Hepatocyte (in vitro differentiated cells): ENCODE measurements at regions not wholly inside any gene's neighbourhood (a gene's known extent, or its start where the extent isn't known, plus 50 kb on each side); places are given as distances from the start of the nearest gene placed in this dataset.

Source experiments
- DNase-seq: peaks from one replicate; pipeline ENCODE4 v3.0.0-alpha.2; 2016; ENCODE audit warnings: low spot score
- H2AFZ ChIP-seq: fragments of 200-600 bp; sonication (generic); 2 replicates; pipeline ENCODE4 v1.6.0; 2016; ENCODE audit warnings: antibody characterized with exemption, mild to moderate bottlenecking
- H3K27ac ChIP-seq: fragments of 200-600 bp; sonication (generic); 2 replicates; pipeline ENCODE4 v1.5.1; 2016; ENCODE audit warnings: mild to moderate bottlenecking
- H3K27me3 ChIP-seq: fragments of 200-600 bp; sonication (generic); 2 replicates; pipeline ENCODE4 v1.6.1; 2016
- H3K36me3 ChIP-seq: fragments of 200-600 bp; sonication (generic); replicated peaks from 2 replicates; pipeline ENCODE4 v1.5.1; 2016; ENCODE audit warnings: low read depth; ENCODE audit not compliant: insufficient read depth
- H3K4me1 ChIP-seq: fragments of 200-600 bp; sonication (generic); 2 replicates; pipeline ENCODE4 v1.5.1; 2016; ENCODE audit warnings: mild to moderate bottlenecking, moderate library complexity; ENCODE audit not compliant: insufficient read depth
- H3K4me2 ChIP-seq: fragments of 200-600 bp; sonication (generic); 2 replicates; pipeline ENCODE4 v1.6.0; 2016
- H3K4me3 ChIP-seq: fragments of 200-600 bp; sonication (generic); 2 replicates; pipeline ENCODE4 v1.5.1; 2016; ENCODE audit warnings: mild to moderate bottlenecking
- H3K79me2 ChIP-seq: fragments of 200-600 bp; sonication (generic); 2 replicates; pipeline ENCODE4 v1.6.0; 2017; ENCODE audit warnings: mild to moderate bottlenecking
- H3K9me2 ChIP-seq: fragments of 200-600 bp; sonication (generic); replicated peaks from 2 replicates; pipeline ENCODE4 v1.6.0; 2017; ENCODE audit warnings: mild to moderate bottlenecking; ENCODE audit not compliant: insufficient read depth
- H3K9me3 ChIP-seq: fragments of 200-600 bp; sonication (generic); 2 replicates; pipeline ENCODE4 v1.5.1; 2016; ENCODE audit warnings: low read depth, mild to moderate bottlenecking
- H4K20me1 ChIP-seq: fragments of 200-600 bp; sonication (generic); 2 replicates; pipeline ENCODE4 v1.6.0; 2016; ENCODE audit warnings: mild to moderate bottlenecking; ENCODE audit not compliant: insufficient read depth, poor library complexity, severe bottlenecking
- EZH2 ChIP-seq: fragments of 200-600 bp; sonication (generic); IDR thresholded peaks from 2 replicates; pipeline ENCODE4 v1.6.1; 2016; ENCODE audit warnings: antibody characterized with exemption, mild to moderate bottlenecking, borderline replicate concordance
- EZH2phosphoT487 ChIP-seq: fragments of 200-600 bp; sonication (generic); IDR thresholded peaks from one replicate; pipeline ENCODE4 v1.6.1; 2018; ENCODE audit warnings: antibody characterized with exemption, mild to moderate bottlenecking, low read depth, moderate library complexity; ENCODE audit not compliant: unreplicated experiment, severe bottlenecking
- WGBS: methylation state at CpG from one replicate; pipeline ENCODE4 v1.1.6; 2016; ENCODE audit warnings: low lambda C conversion rate; ENCODE audit errors: missing lambda C conversion rate; 5-methylcytosine and 5-hydroxymethylcytosine counted together
- TF ChIP-seq, protein P1 (sequence below): fragments of 200-600 bp; sonication (generic); IDR thresholded peaks from 2 replicates; pipeline ENCODE4 v1.5.1; 2016; ENCODE audit warnings: antibody characterized with exemption, mild to moderate bottlenecking; ENCODE audit not compliant: poor library complexity

DNA sequence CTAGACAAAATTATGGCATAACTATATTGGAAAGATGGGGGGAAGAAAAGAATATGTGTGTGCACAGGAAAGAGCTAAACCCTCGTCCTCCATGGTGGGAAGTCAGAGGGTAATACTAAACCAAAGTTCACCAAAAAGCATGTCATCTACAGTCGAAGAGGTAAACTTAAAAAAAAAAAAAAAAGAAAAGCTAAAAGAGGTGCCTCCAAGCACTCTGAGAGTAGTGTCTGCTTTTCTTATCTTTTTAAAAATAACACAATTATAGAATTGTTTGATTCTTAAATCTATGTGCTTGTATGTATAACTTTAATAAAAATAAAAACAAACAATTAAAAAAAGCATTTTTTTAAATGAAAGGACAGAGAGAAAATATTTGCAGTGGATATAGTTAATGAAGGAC, 77.3 kb upstream of the MYCN start:
- Histone ChIP-seq H2AFZ (no peak overlapping the region), H3K4me1 (no peaks in the 10 kb centered on the region), H3K27ac (no peak overlapping the region), H3K79me2 (no peaks in the 10 kb centered on the region), H3K9me2 (no peaks in the 10 kb centered on the region), H3K27me3 (no peaks in the 10 kb centered on the region), H4K20me1 (no peaks in the 10 kb centered on the region), H3K4me3 (no peak overlapping the region), H3K9me3 (no peaks in the 10 kb centered on the region), H3K36me3 (no peaks in the 10 kb centered on the region), H3K4me2 (no peak overlapping the region)
- 72% methylated on average over 2 of the region's 2 CpGs for whole genome bisulfite sequencing
- TF ChIP-seq EZH2 (no peak), EZH2phosphoT487 (no peak)
- TF ChIP-seq, protein P1, sequence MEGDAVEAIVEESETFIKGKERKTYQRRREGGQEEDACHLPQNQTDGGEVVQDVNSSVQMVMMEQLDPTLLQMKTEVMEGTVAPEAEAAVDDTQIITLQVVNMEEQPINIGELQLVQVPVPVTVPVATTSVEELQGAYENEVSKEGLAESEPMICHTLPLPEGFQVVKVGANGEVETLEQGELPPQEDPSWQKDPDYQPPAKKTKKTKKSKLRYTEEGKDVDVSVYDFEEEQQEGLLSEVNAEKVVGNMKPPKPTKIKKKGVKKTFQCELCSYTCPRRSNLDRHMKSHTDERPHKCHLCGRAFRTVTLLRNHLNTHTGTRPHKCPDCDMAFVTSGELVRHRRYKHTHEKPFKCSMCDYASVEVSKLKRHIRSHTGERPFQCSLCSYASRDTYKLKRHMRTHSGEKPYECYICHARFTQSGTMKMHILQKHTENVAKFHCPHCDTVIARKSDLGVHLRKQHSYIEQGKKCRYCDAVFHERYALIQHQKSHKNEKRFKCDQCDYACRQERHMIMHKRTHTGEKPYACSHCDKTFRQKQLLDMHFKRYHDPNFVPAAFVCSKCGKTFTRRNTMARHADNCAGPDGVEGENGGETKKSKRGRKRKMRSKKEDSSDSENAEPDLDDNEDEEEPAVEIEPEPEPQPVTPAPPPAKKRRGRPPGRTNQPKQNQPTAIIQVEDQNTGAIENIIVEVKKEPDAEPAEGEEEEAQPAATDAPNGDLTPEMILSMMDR = no peak
- DNase-seq = no peak

DNA sequence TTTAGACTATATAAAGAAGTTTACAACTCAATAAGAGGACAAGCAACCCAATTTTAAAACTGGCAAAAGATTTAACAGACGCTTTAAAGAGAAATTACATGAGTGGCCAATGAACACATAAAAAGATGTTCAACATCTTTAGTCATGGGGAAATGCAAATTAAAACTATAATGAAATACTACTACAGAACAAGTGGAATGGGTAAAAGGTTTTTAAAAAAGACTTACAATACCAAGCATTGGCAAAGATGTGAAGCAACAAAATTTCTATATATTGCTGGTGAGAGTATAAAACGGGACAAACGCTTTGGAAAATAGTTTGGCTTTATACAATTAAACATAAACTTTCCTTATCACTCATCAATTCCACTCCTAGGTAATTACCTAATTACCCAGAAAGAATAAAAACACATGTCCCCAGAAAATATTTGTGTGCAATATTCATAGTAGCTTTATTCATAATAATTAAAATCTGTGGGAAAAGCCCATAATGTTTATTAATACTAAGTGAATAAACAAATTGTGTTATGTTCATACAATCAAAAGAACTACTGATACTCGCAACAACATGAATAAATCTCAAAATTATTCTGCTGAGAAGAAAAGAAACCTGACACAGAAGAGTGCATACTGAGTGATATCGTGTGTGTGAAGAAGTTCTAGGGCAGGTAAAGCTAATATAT, 76.7 kb upstream of the MYCN start:
- no peaks in the 10 kb centered on the region for H4K20me1 ChIP-seq
- 90% methylated on average over 5 of the region's 5 CpGs for WGBS
- H3K4me1 ChIP-seq = no peaks in the 10 kb centered on the region
- no peak overlapping the region for H3K4me3 ChIP-seq
- no peaks in the 10 kb centered on the region for H3K36me3 ChIP-seq
- H3K9me2 ChIP-seq = no peaks in the 10 kb centered on the region
- H3K27ac ChIP-seq = no peak overlapping the region
- H3K9me3 ChIP-seq = no peaks in the 10 kb centered on the region
- H3K27me3 ChIP-seq = no peaks in the 10 kb centered on the region
- H3K4me2 ChIP-seq = no peak overlapping the region
- DNase-seq = no peak
- H2AFZ ChIP-seq = no peak overlapping the region
- H3K79me2 ChIP-seq = no peaks in the 10 kb centered on the region
- TF ChIP-seq EZH2 (no peak), EZH2phosphoT487 (no peak)
- TF ChIP-seq, protein P1 = no peak

DNA sequence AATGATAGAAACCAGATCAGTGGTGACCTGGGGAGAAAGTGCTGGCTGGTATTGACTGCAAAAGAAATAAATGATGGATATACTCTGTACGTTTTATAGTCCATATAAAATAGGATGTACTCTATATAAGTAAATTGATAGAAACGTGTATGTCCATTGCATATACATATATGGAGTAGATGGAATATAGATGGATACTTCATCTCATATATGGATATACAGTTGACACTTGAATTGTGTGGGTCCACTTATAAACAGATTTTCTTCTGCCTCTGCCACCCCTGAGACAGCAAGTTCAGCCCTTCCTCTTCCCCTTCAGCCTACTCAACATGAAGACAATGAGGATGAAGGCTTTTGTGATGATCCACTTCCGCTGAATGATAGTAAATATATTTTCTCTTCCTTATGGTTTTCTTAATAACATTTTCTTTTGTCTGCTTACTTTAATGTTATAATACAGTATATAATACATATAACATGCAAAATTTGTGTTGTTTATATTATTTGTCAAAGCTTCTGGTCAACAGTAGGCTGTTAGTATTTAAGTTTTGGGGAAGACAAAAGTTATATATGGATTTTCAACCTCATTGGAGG, 76.1 kb upstream of the MYCN start:
- no peak overlapping the region for H3K4me2 ChIP-seq
- H3K27ac ChIP-seq = no peak overlapping the region
- H3K36me3 ChIP-seq = no peaks in the 10 kb centered on the region
- no peak overlapping the region for H3K4me3 ChIP-seq
- TF ChIP-seq, protein P1 = no peak
- TF ChIP-seq EZH2 (no peak), EZH2phosphoT487 (no peak)
- no peaks in the 10 kb centered on the region for H3K9me3 ChIP-seq
- H4K20me1 ChIP-seq = no peaks in the 10 kb centered on the region
- DNase-seq = no peak
- H3K79me2 ChIP-seq = no peaks in the 10 kb centered on the region
- WGBS = 85% methylated on average over 3 of the region's 3 CpGs
- no peak overlapping the region for H2AFZ ChIP-seq
- no peaks in the 10 kb centered on the region for H3K4me1 ChIP-seq
- no peaks in the 10 kb centered on the region for H3K27me3 ChIP-seq
- H3K9me2 ChIP-seq = no peaks in the 10 kb centered on the region
